ENCODE measurements at regions not wholly inside any gene's neighbourhood (a gene's known extent, or its start where the extent isn't known, plus 50 kb on each side); places are given as distances from the start of the nearest gene placed in this dataset.
"Not testable (repeated sequence)": the region's sequence is repeated elsewhere in the genome, so short reads cannot be mapped to it uniquely, and the experiment has no call there.

DNA sequence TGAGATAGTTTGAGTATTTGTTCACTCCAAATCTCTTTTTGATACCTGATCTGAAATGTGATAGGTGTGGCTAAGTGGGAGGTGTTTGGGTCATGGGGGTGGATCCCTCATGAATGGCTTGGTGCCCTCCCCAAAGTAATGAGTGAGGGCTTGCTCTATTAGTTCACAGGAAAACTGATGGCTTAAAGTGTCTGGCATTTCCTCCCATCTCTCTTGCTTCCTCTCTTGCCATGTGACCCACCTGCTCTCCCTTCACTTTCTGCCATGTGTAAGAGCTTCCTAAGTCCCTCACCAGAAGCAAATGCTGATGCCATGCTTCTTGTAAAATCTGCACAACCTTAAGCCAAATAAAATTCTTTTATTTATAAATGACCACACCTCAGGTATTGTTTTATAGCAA, 61.1 kb downstream of the MAD2L1 start:
- DNase-seq = no peak

- DNase-seq = no peak
Observed at GRCh38 chr4:120005076-120005475, 61.6 kb downstream of the MAD2L1 start.

- no peak for DNase-seq
Observed at GRCh38 chr4:120004054-120004453, 62.6 kb downstream of the MAD2L1 start.

DNA sequence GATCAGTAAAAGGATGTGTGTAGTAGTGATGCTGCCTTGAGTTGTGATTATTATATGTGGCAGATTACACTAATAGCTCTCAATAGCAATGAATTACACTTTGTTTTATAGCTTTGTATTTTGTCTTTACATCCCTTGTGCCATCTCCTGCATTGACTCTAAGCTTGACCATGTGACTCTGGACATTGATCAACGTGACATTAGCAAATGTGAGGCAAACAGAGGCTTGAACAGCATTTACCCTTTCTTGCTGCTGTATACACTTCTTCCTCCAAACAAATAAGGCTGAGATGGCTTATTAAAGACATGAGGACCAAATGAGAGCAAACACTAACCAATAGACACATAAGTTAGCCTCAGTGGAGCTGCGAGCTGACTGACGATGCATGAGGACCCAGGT, 63.5 kb downstream of the MAD2L1 start:
- DNase-seq = no peak

GRCh38 chr4:120001850-120002249, 64.8 kb downstream of the MAD2L1 start:
- no peak for DNase-seq

- DNase-seq = no peak
Observed at GRCh38 chr4:120000591-120001296, 65.9 kb downstream of the MAD2L1 start.

DNA sequence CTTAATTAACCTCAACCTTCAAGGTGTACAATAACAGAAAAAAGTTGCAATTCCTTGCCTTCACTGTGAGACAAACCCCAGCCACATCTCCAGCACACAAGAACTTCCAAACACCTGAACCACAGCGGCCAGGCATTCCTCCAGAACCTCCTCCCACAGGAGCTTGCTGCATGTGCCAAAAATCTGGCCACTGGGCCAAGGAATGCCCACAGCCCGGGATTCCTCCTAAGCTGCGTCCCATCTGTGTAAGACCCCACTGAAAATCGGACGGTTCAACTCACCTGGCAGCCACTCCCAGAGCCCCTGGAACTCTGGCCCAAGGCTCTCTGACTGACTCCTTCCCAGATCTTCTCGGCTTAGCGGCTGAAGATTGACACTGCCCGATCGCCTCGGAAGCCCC, 70.6 kb downstream of the MAD2L1 start:
- not testable (repeated sequence) for DNase-seq

DNA sequence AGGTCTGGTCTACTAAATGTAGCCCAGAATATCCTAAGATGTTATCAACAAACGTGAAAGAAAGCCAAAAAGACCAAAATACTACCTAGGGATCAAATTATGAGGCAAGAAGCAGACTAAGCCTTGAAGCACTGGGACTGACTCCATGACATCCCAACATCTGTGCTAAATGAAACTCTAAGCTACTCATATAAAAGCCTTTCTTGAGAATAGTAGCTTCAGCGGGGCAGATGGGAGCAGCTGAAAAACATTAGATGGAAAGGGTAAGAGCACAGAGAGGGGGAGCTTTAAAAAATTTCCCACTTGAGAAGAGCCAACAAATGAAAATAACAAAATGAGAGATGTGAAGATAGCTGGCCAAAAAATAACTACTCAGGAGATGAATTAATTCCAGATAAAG, 81.7 kb downstream of the MAD2L1 start:
- no peak for DNase-seq

- DNase-seq = no peak
Observed at GRCh38 chr4:119982756-119983155, 83.9 kb downstream of the MAD2L1 start.

DNA sequence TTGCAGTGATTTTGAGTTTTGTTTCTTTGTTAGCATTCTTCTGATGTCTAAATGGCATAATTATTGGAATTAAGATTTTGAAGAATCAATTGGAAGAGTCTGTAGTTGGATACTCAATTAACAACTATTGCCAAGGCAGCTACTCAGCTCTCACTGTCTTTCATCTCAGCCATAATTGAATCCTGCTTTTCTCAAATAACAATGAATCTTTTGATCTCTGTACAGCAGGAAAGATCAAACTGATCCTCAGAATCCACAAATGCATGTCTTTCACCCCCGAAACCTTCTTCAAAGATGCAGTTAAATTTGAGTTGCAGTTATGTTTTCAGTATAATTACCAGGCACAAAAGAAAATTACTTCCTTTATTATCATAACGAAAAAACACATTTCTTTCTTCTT, 86.2 kb downstream of the MAD2L1 start:
- DNase-seq = no peak

GRCh38 chr4:119977076-119977940, 89.3 kb downstream of the MAD2L1 start:
- no peak for DNase-seq

- DNase-seq = no peak
Observed at GRCh38 chr4:119971431-119972084, 95.1 kb downstream of the MAD2L1 start.

GRCh38 chr4:119962631-119963030, 104.0 kb downstream of the MAD2L1 start:
- no peak for DNase-seq

- DNase-seq = no peak
Observed at GRCh38 chr4:119958983-119959382, 107.7 kb downstream of the MAD2L1 start.

DNA sequence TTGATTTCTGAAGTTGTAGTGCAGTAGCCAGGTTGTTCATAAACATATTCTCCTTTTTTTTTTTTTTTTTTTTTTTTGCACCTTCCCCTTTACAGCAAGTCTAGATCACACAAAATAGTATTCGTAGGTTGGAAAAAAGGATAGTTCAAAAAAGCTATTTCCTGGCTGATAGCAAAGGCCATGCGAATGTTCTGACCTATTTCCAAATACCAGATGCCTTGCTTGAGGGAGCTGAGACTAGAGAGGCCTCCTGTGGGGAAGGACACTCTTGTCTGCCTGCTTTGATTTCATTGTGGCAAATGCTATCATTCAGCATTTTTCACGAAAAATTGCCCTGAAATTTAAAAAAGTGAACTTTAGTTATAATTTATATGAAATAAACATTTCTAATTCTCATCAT, 111.4 kb downstream of the MAD2L1 start:
- DNase-seq = no peak

- not testable (repeated sequence) for DNase-seq
Observed at GRCh38 chr4:119954487-119954886, 112.2 kb downstream of the MAD2L1 start.

GRCh38 chr4:119946359-119946758, 120.3 kb downstream of the MAD2L1 start:
- no peak for DNase-seq

DNA sequence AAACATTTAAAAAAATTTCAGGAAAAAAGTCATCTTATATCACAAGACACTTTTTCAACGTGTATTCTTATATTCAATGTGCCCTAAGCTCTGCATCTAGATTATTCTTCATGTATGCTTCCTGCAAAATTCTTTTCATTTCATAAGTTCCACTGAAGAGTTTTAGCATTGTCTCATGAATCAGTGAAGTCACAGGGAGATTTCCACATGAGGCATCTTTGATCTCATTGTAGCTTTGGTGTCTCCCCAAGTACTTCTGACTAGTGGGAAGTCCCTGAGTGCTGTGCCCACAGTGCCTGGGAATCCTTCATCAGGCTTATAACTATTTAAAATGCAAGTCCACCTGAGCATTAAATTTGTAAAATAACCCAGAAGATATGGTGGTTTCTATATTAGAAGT, 123.8 kb downstream of the MAD2L1 start:
- no peak for DNase-seq

DNA sequence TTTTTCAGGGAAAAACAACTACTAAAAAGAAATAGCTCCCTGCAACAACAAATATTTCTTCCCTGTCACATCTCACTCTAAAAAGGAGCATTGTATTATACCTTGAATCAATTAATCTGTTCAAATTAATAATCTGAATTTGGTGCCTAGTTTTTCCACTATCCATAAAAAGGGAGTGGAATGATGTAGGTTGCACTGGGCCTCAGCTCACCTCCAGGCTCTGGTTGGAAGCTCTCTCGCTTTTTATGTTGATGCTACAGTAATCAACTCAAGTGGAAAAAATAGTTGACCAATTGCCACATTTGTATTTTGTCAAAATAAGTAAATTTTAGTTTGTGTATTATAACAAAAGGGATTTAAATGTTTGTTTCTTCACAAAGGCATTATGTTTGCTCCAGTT, 126.1 kb downstream of the MAD2L1 start:
- no peak for DNase-seq

- peak; percentile 1 for DNase-seq
Observed at GRCh38 chr4:119939071-119939995, 127.3 kb downstream of the MAD2L1 start.

GRCh38 chr4:119937746-119938145, 128.9 kb downstream of the MAD2L1 start:
- no peak for DNase-seq

DNA sequence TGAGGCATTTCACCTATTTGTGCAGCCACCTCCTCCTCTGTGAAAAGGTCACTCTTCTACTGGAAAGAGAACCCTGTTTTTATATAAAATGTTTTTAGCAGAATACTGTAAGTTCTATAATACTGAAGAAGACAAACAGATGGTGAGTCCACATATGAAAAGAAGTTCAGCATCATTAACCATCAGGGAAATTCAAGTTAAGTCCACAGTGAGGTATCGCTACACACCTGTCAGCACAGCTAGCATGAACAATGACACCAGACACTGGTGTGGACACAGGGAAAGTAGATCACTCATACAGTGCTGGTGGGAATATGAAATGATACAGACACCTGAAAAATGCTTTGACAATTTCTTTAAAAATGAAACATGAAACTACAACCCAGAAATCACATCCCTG, 133.0 kb downstream of the MAD2L1 start:
- DNase-seq = no peak

DNA sequence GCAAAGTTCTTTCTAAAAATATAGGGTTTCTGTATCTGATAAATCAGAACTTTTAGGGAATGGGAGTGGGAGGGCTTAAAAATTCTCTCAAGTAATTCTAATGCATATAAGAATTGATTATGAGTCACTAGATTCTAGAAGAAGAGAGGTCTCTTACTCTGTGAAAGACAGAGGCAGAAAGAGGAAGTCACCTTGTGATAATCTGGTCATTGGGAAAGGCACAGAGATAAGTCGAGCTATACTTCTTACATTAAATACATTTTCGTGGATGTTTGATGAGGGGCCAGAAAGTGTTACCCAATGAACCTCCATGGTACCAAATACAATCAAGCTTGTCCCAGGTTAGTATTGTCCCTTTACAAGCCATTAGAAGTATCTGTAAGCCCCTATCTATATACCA, 134.4 kb downstream of the MAD2L1 start:
- no peak for DNase-seq

All from fibroblast of upper back skin (primary cell).